GM19463 (cell line): ENCODE measurements at regions not wholly inside any gene's neighbourhood (a gene's known extent, or its start where the extent isn't known, plus 50 kb on each side); places are given as distances from the start of the nearest gene placed in this dataset.
"Not testable (repeated sequence)": the region's sequence is repeated elsewhere in the genome, so short reads cannot be mapped to it uniquely, and the experiment has no call there.

Source experiments
- ATAC-seq: cut with Tn5 transposase; IDR thresholded peaks from one replicate; pipeline ENCODE4 v1.9.1; 2021; ENCODE audit warnings: mild to moderate bottlenecking, moderate library complexity; ENCODE audit not compliant: unreplicated experiment

DNA sequence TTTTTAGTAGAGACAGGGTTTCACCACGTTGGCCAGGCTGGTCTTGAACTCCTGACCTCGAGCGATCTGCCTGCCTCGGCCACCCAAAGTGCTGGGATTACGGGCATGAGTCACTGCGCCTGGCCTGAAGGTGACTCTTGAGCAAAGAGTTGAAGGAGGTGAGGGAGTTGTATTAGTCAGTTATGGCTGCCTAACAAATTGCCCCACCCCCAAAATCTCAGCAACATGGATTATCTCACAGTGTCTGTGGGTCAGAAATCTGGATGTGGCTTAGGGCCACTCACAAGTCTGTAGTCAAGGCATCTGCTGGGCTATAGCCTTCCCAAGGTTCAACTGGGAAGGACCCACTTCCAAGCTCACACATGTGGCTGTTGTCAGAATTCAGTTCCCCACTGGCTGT, 52.8 kb upstream of the ADGRE5 start:
- no peak for ATAC-seq

- not testable (repeated sequence) for ATAC-seq
Observed at GRCh38 chr19:14327061-14327460, 54.2 kb upstream of the ADGRE5 start.

- no peak for ATAC-seq
Observed at GRCh38 chr19:14325863-14326262, 55.4 kb upstream of the ADGRE5 start.

DNA sequence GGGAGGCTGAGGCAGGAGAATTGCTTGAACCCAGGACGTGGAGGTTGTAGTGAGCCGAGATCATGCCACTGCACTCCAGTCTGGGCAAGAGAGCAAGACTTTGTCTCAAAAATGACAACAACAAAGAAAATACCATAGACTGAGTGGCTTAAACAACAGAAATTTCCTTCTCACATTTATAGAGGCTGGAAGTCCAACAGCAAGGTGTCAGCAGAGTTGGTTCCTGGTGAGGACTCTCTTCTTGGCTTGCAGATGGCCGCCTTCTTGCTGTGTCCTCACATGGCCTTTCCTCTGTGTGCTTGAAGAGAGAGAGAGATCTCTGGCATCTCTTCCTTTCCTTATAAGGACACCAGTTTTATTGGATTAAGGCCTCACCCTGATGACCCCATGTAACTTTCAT, 56.1 kb upstream of the ADGRE5 start:
- ATAC-seq: no peak

- ATAC-seq: no peak
Observed at GRCh38 chr19:14322889-14323463, 58.3 kb upstream of the ADGRE5 start.

DNA sequence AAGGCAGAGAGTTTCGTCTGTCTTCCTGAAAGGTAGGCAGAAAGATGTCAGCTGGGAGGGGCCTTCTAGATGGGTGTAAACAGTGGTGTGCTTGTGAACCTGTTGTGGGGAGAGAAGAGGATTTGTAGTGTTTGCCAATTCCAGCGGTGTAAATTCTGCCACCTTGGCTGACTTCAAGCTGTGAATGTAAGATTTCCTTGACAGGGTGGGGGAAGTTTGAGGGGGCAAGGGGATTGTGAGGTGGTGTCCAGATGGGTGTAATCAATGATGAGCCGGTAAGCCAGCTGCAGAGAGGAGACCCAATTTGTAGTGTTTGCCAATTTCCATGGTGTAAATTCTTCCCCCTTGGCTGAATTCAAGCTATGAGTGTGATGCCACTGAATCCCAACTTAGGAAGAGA, 61.0 kb upstream of the ADGRE5 start:
- no peak for ATAC-seq

GRCh38 chr19:14319720-14320119, 61.5 kb upstream of the ADGRE5 start:
- ATAC-seq: not testable (repeated sequence)

GRCh38 chr19:14318873-14319272, 62.4 kb upstream of the ADGRE5 start:
- ATAC-seq: no peak

DNA sequence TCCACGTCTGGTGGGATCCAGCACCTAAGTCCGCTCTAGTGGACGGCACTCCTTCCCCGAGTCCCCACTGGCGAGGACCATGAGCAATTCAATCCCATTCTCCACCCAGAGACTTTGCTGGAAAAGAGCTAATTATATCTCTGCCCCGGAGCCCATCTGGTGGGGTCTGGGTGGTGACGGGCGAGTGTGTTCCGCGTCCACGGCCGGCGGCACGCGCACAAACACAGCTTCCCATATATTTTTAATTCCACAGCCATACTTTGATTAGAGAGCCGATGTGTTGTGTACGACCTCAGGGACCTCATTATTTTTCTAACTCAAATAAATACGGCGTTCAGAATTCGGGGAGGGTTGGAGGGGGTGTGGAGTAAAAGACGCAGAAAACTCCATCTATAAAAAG, 64.1 kb upstream of the ADGRE5 start:
- ATAC-seq: no peak

GRCh38 chr19:14315433-14315832, 65.8 kb upstream of the ADGRE5 start:
- no peak for ATAC-seq

DNA sequence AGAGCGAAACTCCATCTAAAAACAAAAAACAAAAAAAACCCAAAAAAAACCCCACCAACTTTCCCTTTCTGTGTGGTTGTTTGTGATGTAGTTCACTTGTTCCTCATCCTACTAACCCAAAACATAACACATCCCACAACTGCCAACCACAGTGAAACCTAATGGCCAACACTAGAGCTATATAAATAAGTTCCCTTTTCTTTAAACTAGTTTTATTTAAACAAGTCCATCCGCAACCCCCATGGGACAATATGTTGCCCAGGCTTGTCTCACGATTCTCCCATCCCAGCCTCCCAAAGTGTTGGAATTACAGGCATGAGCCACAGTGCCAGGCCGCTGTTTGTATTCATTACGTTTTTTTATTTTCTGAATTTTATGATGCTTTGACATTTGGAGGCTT, 71.2 kb upstream of the ADGRE5 start:
- no peak for ATAC-seq

DNA sequence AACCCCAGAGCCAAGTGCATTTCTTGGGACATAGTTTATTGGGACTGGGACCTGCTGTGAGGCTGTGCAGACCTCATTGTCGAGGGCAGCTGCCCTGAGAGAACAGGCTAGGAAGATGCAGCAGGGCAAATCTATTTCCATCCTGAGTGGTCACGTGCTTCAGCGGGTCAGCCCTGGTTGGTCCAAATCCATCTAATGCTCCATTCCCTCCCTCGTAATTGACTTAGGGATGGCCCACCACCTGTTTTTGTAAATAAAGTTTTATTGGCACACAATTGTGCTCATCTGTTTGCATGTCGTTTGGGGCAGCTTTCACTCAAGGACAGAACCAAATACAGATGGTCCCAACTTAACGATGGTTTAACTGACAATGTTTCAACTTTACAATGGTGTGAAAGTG, 75.5 kb upstream of the ADGRE5 start:
- no peak for ATAC-seq

GRCh38 chr19:14301150-14301549, 80.1 kb upstream of the ADGRE5 start:
- no peak for ATAC-seq

DNA sequence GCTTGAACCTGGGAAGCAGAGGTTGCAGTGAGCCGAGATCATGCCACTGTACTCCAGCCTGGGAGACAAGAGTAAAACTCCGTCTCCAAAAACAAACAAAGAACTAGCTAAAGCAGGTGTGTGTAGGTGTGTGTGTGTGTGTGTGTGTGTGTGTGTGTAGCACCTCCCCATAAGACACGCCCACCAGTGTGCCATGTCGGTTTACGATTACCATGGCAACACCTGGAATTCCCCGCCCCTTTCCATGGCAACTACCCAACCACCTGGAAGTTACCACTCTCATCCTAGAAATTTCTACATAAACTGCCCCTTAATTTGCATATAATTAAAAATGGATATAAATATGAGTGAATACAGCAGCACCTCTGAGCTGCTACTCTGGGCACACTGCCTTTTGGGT, 80.9 kb upstream of the ADGRE5 start:
- no peak for ATAC-seq

DNA sequence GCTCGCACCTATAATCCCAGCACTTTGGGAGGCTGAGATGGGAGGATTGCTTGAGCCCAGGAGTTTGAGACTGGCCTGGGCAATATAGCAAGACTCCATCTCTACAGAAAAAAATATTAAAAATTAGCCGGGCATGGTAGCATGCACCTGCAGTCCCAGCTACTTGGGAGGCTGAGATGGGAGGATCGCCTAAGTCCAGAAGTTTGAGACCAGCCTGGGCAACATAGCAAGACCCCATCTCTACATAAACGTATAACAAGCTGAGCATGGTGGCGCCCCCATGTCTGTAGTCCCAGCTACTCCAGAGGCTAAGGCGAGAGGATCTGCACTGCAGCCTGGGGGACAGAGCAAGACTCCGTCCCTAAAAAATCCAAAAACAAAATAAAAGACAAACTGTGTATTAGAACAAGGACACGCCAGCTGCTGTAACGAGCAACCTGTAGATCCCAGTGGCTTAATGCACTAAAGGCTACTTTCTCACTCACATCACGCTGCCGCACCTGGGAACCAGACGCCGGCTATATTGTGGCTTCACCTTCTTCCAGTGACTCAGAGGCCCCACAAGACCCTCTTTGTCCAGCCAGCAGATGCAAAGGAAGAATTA, 81.9 kb upstream of the ADGRE5 start:
- ATAC-seq: not testable (repeated sequence)

DNA sequence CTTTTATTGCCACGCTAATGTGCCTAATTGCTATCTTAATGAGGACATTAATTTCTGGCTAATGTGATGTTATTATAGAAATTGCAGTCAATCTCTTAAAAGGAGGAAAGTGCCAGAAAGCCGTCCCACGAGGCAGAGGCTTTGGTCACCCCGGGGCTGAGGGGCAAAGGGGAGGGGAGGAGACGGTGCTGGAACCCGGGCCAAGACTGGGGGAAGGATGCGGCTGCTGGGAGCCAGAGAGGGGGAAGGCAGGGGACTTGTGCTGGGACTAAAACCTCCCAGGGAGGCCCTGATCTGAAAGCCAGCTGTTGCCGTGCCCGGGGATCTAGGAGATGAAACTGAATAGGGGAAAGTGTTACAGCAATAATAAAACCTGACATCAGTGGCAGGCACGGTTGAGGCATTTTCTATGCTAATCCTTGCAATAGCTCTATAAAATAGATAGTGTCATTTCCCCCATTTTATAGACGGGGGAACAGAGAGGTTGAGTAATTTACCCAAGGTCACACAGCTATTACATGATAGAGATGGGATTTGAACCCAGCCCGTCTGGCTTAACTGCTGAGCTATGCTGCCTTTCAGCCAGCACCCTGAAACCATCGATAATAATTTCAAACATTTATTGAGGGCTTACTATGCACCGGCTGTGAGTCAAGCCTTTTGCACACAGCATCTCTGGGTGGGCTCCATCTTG, 83.2 kb upstream of the ADGRE5 start:
- ATAC-seq: not testable (repeated sequence)

GRCh38 chr19:14294974-14295373, 86.3 kb upstream of the ADGRE5 start:
- not testable (repeated sequence) for ATAC-seq

- ATAC-seq: not testable (repeated sequence)
Observed at GRCh38 chr19:14293816-14294170, 87.5 kb upstream of the ADGRE5 start.

DNA sequence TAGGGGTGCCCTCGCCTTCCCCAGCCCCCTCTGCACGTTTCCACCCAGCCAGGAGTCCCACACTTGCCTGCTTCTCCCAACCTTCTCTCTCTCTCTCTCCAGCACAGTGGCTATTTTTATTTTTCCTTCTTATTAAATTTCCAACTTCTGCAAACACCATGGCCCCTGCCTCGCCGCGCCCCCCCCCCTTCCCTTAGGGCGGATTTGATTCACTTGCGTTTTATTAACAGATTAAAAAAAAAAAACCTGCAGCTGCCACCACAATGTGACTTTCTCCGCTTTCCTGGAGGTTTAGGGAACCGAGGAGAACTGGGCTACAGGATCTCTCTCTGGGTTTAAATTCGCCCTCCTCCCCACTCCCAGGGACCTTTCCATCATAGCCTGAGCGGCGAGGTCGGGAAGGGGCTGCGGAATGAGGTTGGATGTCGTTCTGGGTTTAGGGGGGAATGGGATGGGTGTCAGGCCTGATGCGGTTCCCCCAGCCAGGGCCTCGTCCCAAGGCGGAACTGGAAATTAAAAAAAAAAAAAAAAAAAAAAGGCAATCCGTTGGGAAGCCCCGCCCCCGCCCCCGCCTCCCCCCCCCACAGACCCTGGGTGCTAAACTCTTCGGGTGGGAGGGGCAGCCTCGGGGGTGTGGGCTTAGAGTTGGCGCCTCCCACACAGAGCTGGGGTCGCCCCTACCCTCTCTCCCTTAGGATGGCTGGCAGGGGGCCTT, 87.3 kb upstream of the ADGRL1 start:
- ATAC-seq: not testable (repeated sequence)

GRCh38 chr19:14289810-14290209, 83.8 kb upstream of the ADGRL1 start:
- not testable (repeated sequence) for ATAC-seq

- not testable (repeated sequence) for ATAC-seq
Observed at GRCh38 chr19:14287837-14288236, 81.9 kb upstream of the ADGRL1 start.

DNA sequence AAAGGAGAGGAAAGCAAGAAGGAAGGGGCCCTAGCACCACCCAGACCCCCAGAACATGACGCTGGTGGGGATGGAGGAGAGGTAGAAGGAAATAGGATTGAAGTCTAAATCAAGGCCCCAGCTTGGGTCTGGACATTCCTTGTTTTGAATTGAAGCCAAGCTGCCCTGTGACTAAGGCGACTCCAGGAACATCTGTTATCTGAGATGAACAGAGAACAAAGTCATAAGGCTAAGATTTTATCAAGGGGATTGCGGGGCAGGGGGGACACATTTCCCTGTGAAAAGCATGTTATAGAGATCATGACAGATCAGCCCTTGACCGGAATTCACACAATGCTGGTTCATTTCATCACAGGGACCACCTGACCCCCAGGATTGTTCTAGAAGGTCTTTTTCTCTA, 80.6 kb upstream of the ADGRL1 start:
- ATAC-seq: not testable (repeated sequence)
